ENCODE measurements at regions not wholly inside any gene's neighbourhood (a gene's known extent, or its start where the extent isn't known, plus 50 kb on each side); places are given as distances from the start of the nearest gene placed in this dataset.

DNA sequence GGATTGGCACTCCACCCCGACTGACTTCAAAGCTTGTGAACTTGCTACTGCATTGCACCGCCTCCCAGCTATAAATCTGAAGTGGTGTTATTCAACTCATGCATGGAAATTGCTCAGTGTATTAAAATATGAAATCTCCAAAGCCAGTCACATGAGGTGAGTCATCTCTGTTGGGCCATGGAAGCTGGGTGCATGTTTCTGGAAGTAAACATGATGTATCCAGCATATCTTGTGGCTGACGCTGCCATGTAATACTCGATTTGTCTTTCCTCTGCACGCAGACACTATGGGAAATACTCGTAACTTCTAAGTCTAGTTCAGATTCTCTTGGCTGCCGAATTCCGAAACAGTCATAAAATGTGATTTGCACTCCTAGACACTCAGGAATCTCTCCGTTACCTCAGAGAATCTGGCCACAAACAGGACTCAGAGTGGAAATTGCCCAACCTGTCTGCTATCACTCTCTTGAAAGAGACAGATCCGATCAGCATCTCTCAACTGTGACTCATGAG lies 154.9 kb upstream of the MPPED2 start:
- no peaks in the 10 kb centered on the region for H3K4me1 ChIP-seq (ENCODE audit: insufficient read depth, insufficient read length)
- DNase-seq (ENCODE audit: low read depth, low spot score): no peak
- H3K36me3 ChIP-seq (ENCODE audit: insufficient read depth, insufficient read length, low read length): no peaks in the 10 kb centered on the region
- no peak overlapping the region for H3K9ac ChIP-seq (ENCODE audit: insufficient read length, low read depth)
- TF ChIP-seq SUZ12 (IDR thresholded peaks at IDR 0.05; ENCODE audit: extremely low read depth, insufficient read depth, insufficient read length) (no peak), ZNF274 (IDR thresholded peaks at IDR 0.05; ENCODE audit: low read depth, low read length) (no peak), YY1 (IDR thresholded peaks at IDR 0.05; ENCODE audit: insufficient read depth, insufficient read length) (no peak)
- H3K27me3 ChIP-seq (ENCODE audit: insufficient read depth, insufficient read length): no peaks in the 10 kb centered on the region
- no peak overlapping the region for H3K4me3 ChIP-seq (ENCODE audit: insufficient read length, low read depth)
- H3K9me3 ChIP-seq (ENCODE audit: insufficient read depth, low read length): no peaks in the 10 kb centered on the region

DNA sequence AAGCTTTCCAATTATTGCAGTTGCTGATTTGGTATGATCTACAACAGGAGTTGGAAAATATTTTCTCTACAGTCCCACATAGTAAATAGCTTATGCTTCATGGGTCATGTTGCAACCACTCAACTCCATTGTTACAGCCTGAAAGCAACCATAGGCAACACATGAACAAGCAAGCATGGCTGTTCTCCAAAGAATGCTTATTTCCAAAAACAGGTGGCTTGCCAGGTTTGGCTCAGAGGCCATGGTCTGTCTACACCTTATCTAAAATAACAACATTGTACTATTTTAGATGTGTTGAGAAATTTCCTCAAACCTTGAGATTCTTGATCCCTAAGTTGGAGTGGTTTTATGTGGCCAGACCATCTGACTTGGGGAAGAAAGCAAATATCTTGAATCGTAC lies 153.9 kb upstream of the MPPED2 start:
- no peaks in the 10 kb centered on the region for H3K9me3 ChIP-seq (ENCODE audit: insufficient read depth, low read length)
- no peak overlapping the region for H3K9ac ChIP-seq (ENCODE audit: insufficient read length, low read depth)
- TF ChIP-seq YY1 (IDR thresholded peaks at IDR 0.05; ENCODE audit: insufficient read depth, insufficient read length): no peak
- no peak for TF ChIP-seq SUZ12 (IDR thresholded peaks at IDR 0.05; ENCODE audit: extremely low read depth, insufficient read depth, insufficient read length)
- TF ChIP-seq ZNF274 (IDR thresholded peaks at IDR 0.05; ENCODE audit: low read depth, low read length): no peak
- H3K36me3 ChIP-seq (ENCODE audit: insufficient read depth, insufficient read length, low read length): no peaks in the 10 kb centered on the region
- no peaks in the 10 kb centered on the region for H3K4me1 ChIP-seq (ENCODE audit: insufficient read depth, insufficient read length)
- no peak for DNase-seq (ENCODE audit: low read depth, low spot score)
- H3K27me3 ChIP-seq (ENCODE audit: insufficient read depth, insufficient read length): no peaks in the 10 kb centered on the region
- no peak overlapping the region for H3K4me3 ChIP-seq (ENCODE audit: insufficient read length, low read depth)

DNA sequence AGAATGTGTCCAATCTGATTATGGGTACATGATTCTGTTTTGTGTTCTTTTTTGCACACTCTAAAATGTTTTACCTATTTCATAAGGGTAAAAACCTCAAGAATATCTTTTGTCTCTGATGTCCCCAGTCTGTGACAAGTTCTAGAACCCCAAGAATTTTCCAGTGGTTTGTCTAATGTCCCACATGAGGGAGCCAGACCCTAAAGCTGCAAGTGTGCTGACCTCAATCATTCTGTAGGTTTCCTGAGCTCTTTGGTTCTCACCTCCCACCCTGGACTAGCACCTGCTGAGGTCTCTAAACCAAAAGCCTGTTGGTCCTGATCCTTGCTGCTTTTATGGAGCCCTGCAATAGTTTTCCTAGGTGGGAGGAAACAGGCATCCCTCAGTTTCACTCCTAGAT lies 149.8 kb upstream of the MPPED2 start:
- no peak for DNase-seq (ENCODE audit: low read depth, low spot score)
- no peak overlapping the region for H3K9ac ChIP-seq (ENCODE audit: insufficient read length, low read depth)

DNA sequence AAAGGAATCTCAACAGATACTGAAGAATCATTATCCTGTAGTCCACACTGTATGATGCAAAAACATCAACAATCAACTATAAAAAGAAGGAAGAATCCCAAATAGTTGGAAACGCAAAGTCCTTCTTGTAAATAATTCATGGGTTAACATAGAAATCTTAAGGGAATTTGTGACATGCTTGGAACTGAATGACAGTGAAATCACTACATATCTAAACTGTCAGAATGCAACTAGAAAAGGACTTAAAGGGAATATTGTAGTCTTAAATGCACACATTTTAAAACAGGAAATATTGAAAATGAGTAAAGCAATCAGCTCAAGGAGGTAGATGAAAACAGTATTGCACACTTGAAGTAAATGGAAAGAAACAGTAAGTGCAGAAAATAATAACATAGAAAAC lies 147.6 kb upstream of the MPPED2 start:
- H3K4me3 ChIP-seq (ENCODE audit: insufficient read length, low read depth): no peak overlapping the region
- no peak overlapping the region for H3K9ac ChIP-seq (ENCODE audit: insufficient read length, low read depth)
- H3K9me3 ChIP-seq (ENCODE audit: insufficient read depth, low read length): no peaks in the 10 kb centered on the region
- H3K4me1 ChIP-seq (ENCODE audit: insufficient read depth, insufficient read length): no peaks in the 10 kb centered on the region
- H3K36me3 ChIP-seq (ENCODE audit: insufficient read depth, insufficient read length, low read length): no peaks in the 10 kb centered on the region
- DNase-seq (ENCODE audit: low read depth, low spot score): no peak
- H3K27me3 ChIP-seq (ENCODE audit: insufficient read depth, insufficient read length): no peaks in the 10 kb centered on the region
- TF ChIP-seq YY1 (IDR thresholded peaks at IDR 0.05; ENCODE audit: insufficient read depth, insufficient read length) (no peak), SUZ12 (IDR thresholded peaks at IDR 0.05; ENCODE audit: extremely low read depth, insufficient read depth, insufficient read length) (no peak), ZNF274 (IDR thresholded peaks at IDR 0.05; ENCODE audit: low read depth, low read length) (no peak)

More for the DNA sequence above, 149.8 kb upstream of the MPPED2 start:
- no peaks in the 10 kb centered on the region for H3K4me1 ChIP-seq (ENCODE audit: insufficient read depth, insufficient read length)
- TF ChIP-seq YY1 (IDR thresholded peaks at IDR 0.05; ENCODE audit: insufficient read depth, insufficient read length) (no peak), ZNF274 (IDR thresholded peaks at IDR 0.05; ENCODE audit: low read depth, low read length) (no peak), SUZ12 (IDR thresholded peaks at IDR 0.05; ENCODE audit: extremely low read depth, insufficient read depth, insufficient read length) (no peak)
- H3K36me3 ChIP-seq (ENCODE audit: insufficient read depth, insufficient read length, low read length): no peaks in the 10 kb centered on the region
- H3K4me3 ChIP-seq (ENCODE audit: insufficient read length, low read depth): no peak overlapping the region
- H3K9me3 ChIP-seq (ENCODE audit: insufficient read depth, low read length): no peaks in the 10 kb centered on the region
- no peaks in the 10 kb centered on the region for H3K27me3 ChIP-seq (ENCODE audit: insufficient read depth, insufficient read length)

DNA sequence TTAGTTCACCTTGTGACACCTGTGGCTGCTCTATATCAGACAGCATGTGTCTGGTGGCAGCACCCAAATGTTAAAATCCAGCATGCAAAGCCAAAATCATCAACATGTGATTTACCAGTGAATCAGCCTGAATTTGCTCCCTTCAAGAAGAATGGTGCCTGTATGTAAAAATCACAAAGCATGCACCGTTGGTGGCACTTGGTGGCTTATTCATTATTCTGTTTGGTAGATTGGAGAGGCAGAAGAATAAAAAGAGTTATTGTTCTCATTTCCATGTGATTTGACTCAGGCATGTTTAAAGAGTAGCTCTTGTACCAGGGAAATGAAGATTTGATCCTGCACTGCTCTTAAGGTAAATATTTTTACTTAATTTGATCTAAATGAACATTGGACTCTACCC lies 143.9 kb upstream of the MPPED2 start:
- Histone ChIP-seq H3K4me3 (ENCODE audit: insufficient read length, low read depth) (no peak overlapping the region), H3K27me3 (ENCODE audit: insufficient read depth, insufficient read length) (no peaks in the 10 kb centered on the region), H3K36me3 (ENCODE audit: insufficient read depth, insufficient read length, low read length) (no peaks in the 10 kb centered on the region), H3K9ac (ENCODE audit: insufficient read length, low read depth) (no peak overlapping the region), H3K4me1 (ENCODE audit: insufficient read depth, insufficient read length) (no peaks in the 10 kb centered on the region), H3K9me3 (ENCODE audit: insufficient read depth, low read length) (no peaks in the 10 kb centered on the region)
- TF ChIP-seq ZNF274 (IDR thresholded peaks at IDR 0.05; ENCODE audit: low read depth, low read length) (no peak), YY1 (IDR thresholded peaks at IDR 0.05; ENCODE audit: insufficient read depth, insufficient read length) (no peak), SUZ12 (IDR thresholded peaks at IDR 0.05; ENCODE audit: extremely low read depth, insufficient read depth, insufficient read length) (no peak)
- DNase-seq (ENCODE audit: low read depth, low spot score): no peak

DNA sequence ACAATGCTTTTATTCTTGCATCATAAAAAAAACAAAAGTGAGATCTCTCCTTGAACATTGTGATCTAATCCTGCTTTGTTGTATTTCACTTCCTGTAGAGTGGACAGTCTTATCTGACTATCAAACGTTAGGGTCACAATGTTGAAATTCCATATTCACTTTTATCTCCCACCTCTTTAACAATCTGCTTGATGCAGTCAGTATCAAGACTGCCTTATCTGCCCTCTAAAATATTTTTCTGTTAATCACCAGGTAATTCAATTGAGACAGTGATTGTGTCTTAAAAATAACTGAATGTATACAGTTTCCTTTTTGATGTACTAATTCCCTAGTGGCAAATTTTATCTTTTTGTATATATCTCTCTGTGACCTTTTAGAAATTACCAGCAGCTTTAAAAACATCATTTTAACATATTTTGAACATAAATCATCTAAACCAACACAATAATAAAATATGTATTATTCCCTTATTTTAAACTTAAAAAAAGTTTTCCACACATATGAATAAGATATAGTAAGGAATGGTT lies 143.1 kb upstream of the MPPED2 start:
- no peak for DNase-seq (ENCODE audit: low read depth, low spot score)
- H3K9ac ChIP-seq (ENCODE audit: insufficient read length, low read depth): no peak overlapping the region
- no peak for TF ChIP-seq SUZ12 (IDR thresholded peaks at IDR 0.05; ENCODE audit: extremely low read depth, insufficient read depth, insufficient read length)
- no peak for TF ChIP-seq YY1 (IDR thresholded peaks at IDR 0.05; ENCODE audit: insufficient read depth, insufficient read length)
- no peak for TF ChIP-seq ZNF274 (IDR thresholded peaks at IDR 0.05; ENCODE audit: low read depth, low read length)
- H3K36me3 ChIP-seq (ENCODE audit: insufficient read depth, insufficient read length, low read length): no peaks in the 10 kb centered on the region
- H3K27me3 ChIP-seq (ENCODE audit: insufficient read depth, insufficient read length): no peaks in the 10 kb centered on the region
- no peak overlapping the region for H3K4me3 ChIP-seq (ENCODE audit: insufficient read length, low read depth)
- H3K9me3 ChIP-seq (ENCODE audit: insufficient read depth, low read length): no peaks in the 10 kb centered on the region
- no peaks in the 10 kb centered on the region for H3K4me1 ChIP-seq (ENCODE audit: insufficient read depth, insufficient read length)

DNA sequence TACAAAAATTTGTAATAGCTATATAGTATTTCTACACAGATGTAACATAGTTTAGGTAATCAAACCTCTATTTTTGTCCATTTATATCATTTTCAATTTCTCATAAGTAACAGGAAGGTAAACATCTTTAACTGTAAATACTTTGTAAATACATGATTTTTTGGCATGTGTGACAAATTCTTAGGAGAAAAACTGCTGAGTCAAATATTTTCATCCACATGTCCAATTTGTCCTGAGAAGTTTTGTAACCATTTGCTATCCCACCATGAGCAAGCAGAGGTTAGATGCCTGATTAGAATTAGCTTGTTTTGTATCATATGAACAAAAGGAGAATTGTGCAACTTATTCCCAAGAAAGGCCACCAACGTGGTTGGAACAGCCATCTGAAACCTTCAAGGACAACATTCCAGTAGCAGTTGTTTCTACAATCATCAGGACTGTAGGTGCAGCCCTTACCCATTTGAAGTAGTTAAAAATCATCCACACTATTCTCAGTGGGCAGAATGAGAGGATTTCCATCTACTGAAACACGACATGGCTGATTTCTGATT lies 139.6 kb upstream of the MPPED2 start:
- Histone ChIP-seq H3K36me3 (ENCODE audit: insufficient read depth, insufficient read length, low read length) (no peaks in the 10 kb centered on the region), H3K4me3 (ENCODE audit: insufficient read length, low read depth) (no peak overlapping the region), H3K9ac (ENCODE audit: insufficient read length, low read depth) (no peak overlapping the region), H3K4me1 (ENCODE audit: insufficient read depth, insufficient read length) (no peaks in the 10 kb centered on the region), H3K9me3 (ENCODE audit: insufficient read depth, low read length) (no peaks in the 10 kb centered on the region), H3K27me3 (ENCODE audit: insufficient read depth, insufficient read length) (no peaks in the 10 kb centered on the region)
- DNase-seq (ENCODE audit: low read depth, low spot score): no peak
- TF ChIP-seq YY1 (IDR thresholded peaks at IDR 0.05; ENCODE audit: insufficient read depth, insufficient read length) (no peak), SUZ12 (IDR thresholded peaks at IDR 0.05; ENCODE audit: extremely low read depth, insufficient read depth, insufficient read length) (no peak), ZNF274 (IDR thresholded peaks at IDR 0.05; ENCODE audit: low read depth, low read length) (no peak)

All from NT2/D1 (cell line).